ENCODE measurements at regions not wholly inside any gene's neighbourhood (a gene's known extent, or its start where the extent isn't known, plus 50 kb on each side); places are given as distances from the start of the nearest gene placed in this dataset.
"Not testable (repeated sequence)": the region's sequence is repeated elsewhere in the genome, so short reads cannot be mapped to it uniquely, and the experiment has no call there.

DNA sequence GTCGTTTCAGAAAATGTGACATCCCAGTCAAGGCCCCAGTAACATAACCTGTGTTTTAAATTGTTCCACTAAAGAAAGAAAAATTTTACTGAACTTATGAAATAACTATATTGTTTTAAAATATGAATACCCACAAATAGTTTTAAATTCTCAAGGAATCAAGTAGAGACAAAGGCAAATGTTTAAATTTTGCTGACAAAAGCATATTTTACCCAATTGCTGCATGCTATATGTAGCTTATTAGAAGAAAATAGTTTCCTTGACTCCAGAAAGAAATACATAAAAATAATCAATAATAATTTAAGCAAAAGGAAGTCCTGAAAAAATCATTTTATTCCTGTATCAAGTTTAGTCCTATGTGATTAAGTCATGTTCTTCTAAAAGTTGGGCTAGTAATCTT is 481.3 kb upstream of the ADGRL3 start:
- in situ Hi-C loops (cut with HindIII; ENCODE audit: low sequenced_read_pairs): no loop called here

DNA sequence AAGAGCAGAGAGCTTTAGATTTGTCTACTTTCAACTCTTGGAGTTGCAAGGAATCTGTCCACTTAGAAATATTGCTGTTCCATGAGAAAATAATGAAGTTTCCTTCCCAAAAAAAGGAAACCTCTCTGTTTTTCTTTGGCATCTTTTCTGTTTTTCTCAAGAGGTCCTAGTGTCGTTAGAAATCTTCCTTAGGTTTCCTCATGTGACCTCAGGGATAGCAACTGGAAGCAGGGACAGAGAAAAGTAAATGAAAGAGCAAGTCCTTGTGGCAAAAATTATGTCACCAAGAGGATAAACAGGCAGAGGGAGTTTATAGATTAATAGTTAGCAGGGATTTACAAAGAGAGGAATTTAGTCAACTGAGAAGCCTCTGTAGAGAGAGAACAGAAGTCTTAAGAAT is 478.4 kb upstream of the ADGRL3 start:
- in situ Hi-C loops (cut with HindIII; ENCODE audit: low sequenced_read_pairs): no loop called here

DNA sequence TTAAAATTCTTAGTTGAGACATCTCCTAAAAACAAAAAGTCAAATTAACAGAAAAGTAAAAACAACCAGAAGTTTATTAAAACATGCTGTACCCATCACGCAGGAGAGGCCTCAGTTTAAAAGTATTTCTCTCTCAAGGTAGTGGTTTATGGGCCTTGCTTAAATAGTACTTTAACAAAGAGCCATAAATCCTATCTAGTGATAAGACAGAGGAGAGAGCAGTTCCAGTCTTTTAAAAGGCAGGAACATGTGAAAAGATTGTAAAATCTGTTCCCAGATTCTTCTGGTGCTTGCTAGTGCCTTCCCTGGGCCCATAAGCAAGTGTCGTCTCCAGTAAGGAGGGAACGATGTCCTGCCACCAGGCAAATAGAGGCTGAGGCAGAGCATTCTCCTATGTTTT is 476.3 kb upstream of the ADGRL3 start:
- in situ Hi-C loops (cut with HindIII; ENCODE audit: low sequenced_read_pairs): no loop called here

DNA sequence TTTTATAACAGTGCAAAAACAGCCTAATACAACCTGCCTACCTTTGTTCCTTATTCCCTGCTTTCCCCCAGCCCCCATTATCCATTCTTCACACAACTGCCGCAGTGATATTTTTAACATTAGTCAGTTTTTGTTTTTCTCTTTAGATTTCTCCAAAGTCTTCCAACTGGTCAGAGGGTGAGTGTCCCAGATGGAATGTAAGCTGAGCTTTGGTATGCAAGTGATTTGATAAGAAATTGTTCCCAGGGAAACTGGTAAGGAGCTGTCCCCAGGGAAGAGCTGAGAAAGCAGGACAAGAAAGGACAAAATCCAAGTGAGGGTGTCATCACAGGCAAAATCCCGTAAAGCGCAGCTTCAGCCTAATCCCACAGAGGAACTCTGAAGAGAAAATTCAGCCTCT is 475.5 kb upstream of the ADGRL3 start:
- in situ Hi-C loops (cut with HindIII; ENCODE audit: low sequenced_read_pairs): no loop called here

DNA sequence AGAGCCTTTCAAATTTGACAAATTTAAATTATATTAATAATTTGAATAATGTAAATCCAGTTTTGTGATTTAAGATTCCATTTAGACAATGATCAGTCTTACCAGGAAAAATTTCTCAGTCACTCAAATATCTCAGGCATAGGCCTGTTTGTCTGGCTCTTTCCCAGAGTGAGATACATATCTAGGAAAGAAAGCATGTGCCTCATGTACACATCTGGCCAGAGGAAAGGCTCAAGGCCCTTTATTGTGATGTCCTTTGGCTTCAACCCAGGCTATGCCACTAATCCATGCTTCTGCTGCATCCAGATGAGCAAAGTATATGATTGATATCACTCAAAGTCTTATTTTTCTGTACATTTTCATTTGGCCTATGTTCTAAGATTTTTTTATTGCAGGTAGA is 473.3 kb upstream of the ADGRL3 start:
- in situ Hi-C loops (cut with HindIII; ENCODE audit: low sequenced_read_pairs): no loop called here

DNA sequence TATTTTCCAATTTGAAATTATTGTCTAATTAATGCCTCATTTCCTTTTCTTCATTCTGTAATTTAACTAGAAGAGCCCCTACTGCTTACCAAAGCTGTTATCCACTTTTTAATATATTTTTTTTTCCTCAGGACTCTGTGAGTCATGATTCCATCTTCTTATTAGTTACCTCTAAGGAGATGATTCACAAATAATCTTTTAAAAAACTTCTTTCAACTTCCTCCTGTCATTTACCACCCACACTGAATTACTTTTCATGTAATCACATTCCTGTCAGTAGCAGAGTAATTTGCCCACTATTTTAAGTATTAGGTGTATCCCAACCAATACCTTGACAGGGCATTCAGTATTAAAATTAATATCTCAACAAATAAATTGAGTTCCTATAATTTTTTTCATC is 470.9 kb upstream of the ADGRL3 start:
- in situ Hi-C loops (cut with HindIII; ENCODE audit: low sequenced_read_pairs): no loop called here

DNA sequence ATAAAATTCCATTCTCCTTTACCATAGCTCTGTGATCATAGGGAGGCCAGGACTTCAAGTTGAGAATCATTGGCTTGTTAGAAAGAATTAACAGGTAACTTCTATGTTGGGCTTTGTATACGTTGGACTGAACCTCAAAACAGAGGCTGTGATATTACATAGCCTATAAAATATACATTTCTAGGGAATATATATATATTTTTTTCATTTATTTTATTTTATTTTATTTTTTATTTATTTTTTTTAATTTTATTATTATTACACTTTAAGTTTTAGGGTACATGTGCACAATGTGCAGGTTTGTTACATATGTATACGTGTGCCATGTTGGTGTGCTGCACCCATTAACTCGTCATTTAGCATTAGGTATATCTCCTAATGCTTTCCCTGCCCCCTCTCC is 470.4 kb upstream of the ADGRL3 start:
- in situ Hi-C loops (cut with HindIII; ENCODE audit: low sequenced_read_pairs): not testable (repeated sequence)

DNA sequence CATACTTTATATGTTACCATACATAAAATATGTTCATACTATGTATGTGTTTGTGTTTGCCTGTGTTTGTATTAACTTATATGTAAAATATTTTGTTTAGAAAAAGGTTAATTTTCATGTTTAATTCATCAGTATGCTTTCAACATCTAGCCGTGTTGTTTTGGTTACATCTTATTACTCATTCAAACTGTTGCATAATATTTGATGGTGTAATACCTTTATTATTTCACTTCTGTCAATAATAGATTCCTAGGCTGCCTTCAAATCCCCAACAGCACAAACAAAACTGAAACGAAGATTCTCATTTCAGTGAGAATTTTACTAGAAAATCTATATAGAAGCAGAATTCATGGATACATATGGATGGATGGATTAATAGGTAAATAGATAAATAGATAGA is 462.3 kb upstream of the ADGRL3 start:
- in situ Hi-C loops (cut with HindIII; ENCODE audit: low sequenced_read_pairs): no loop called here

DNA sequence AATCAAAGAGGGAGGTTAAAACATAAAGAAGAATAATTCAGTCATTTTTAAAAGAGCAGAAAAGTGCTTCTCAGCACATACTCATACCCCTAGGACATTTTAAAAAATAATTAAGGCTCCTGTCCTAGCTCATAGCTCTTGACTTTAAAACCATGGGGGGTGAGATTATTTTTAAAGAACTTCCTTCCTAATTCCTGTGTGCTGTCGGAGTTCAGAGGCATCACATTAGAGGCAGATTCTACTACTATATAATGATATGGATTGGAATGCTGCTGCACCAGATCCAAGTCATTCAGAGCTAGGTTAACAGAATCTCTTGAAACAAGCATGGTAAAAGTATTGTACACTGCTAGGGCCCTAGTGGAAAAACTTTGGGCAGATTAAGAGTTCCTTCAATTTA is 456.5 kb upstream of the ADGRL3 start:
- in situ Hi-C loops (cut with HindIII; ENCODE audit: low sequenced_read_pairs): no loop called here

DNA sequence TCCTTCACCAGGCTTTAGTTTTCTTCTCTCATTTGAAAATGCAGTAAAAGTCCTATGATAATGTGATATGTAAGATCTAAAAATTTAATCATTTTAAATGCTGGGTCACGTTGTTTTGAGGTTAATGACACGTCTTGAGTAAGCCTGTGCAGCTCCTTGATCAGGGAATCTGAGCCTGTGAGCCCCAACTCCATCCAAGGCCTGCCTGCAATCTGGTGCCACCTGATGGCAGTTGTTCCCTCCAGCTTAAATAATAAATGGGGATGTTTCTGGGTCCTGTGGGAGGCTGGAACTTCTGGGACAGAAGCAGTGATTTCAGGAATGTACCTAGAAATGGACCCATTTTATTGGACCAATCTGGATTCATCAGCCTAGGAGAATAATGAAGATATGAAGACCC is 455.4 kb upstream of the ADGRL3 start:
- in situ Hi-C loops (cut with HindIII; ENCODE audit: low sequenced_read_pairs): no loop called here

DNA sequence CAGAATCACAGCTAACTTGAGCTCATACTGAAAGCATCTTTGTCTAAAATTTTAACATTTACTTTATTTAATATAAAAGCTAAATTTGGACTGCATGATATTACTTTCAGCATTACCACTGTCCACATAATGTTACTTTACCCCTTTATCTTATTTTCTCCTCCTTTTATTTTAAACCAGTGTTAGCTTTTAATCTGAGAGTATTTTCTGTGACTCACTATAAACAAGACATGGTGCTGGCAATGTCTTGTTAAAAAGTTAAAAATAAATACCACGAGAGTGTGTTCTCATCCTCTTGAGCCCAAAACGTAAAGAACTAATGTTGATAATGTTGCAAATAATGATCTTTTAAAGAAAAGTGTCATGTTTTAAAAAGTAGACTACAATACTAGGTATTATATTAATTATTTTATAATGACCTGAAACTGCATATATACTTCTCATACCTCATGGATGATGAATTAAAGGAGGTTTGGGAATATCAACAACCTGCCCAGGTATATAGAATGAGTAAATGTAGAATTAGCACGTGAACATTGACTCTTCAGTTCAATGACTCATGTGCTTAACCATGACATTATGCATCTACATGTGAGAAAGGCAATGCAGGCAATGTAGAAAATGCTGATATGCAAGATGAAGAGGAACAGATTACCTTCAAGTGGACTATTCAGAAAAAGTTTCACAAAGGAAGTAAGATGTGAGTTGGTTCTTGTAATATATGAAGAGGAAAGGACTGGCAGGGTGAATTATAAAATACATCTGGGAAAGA is 454.1 kb upstream of the ADGRL3 start:
- in situ Hi-C loops (cut with HindIII; ENCODE audit: low sequenced_read_pairs): no loop called here

DNA sequence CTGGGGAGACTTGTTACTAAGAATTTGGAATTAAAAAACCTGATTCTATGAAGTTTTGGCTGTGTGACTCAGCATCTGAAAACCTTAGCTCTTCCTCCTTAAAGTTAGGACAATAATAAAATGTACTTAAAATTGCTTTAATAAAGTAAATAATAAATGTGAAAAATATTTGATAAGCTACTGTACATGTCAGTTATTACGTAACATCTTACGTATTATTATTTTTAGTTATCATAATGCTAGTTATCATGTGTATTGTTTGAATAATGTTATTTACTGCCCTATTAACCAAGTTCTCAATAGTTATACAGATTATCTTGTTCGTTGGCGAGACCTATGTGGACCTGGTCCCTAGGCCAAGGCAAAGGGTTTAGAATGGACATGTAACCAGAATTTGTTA is 449.2 kb upstream of the ADGRL3 start:
- in situ Hi-C loops (cut with HindIII; ENCODE audit: low sequenced_read_pairs): no loop called here

DNA sequence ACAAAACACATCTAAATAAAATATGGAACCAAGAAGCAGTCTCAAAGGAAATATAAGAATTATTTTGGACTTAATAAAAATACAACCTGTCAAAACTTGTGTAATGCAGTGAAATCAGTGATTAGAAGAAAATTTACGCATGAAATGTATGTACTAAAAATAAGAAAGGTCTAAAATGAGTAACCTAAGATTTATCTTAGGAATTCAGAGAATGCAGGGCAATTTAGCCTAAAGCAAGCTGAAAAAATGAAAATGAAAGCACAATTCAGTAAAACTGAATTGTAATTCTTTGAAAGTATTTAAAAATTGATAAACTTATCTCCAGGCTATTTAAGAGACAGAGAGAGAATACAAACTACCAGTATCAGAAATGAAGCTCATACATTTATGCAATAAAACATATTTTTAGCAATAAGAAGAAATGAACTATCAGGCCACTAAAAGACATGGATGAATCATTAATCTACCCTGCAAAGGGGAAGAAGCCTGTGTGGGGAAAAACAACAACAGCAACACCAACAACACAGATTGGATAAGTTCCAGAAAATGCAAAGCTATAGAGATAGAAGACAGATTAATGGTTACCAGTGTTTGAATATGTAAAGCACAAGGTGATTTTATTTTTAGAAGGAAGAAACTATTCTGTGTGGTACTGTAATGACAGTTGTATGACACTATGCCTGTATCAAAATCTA is 442.0 kb upstream of the ADGRL3 start:
- in situ Hi-C loops (cut with HindIII; ENCODE audit: low sequenced_read_pairs): no loop called here

DNA sequence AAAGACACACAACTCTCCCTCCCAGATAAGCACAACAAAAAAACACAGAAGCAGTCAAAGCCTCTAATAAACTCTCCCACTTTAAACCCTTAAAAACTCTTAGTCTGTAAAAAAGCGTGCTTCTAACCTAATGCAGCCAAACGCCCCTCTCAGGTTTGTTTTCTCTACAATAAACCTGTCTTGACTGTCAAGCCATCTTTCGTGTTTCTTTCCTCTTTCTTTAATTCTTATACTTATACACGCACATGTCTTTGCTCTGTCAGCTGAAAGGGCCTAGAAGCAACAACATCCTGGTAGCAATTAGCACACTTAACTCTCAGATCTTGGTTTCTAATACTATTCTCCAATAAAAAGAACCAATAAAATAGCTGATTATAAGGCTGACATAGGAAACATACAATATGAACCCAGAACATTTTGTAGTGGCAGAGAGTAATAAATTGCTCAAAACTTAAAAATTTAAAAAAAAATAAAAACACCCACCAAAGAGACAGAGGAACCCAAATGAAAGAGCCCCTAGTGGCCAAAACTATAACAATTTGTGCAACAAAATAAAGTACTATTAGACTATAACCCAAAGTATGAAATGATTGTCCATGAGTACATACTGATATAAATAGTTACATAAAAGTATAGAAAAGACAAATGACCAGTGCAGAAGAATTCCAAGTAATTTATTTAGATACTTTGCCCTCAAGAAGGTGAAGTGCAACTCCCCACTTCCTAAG is 440.4 kb upstream of the ADGRL3 start:
- in situ Hi-C loops (cut with HindIII; ENCODE audit: low sequenced_read_pairs): no loop called here

DNA sequence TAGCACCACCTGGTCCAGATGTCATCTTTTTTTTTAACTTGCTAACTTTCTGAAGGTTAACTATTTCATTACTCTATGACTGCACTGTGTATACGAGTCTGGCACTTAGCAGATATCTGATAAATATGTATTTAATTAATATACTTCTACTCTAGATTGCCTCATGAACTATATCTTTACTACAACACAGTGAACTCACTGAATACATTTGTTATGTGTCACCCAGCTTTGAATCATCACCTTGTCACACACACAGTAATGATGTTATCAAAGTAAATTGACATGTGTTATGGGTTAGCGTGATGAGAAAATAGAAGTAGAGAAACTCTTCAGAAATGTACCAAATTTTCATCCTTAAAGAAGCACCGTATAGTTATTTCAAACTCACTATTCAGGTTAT is 419.3 kb upstream of the ADGRL3 start:
- in situ Hi-C loops (cut with HindIII; ENCODE audit: low sequenced_read_pairs): no loop called here

DNA sequence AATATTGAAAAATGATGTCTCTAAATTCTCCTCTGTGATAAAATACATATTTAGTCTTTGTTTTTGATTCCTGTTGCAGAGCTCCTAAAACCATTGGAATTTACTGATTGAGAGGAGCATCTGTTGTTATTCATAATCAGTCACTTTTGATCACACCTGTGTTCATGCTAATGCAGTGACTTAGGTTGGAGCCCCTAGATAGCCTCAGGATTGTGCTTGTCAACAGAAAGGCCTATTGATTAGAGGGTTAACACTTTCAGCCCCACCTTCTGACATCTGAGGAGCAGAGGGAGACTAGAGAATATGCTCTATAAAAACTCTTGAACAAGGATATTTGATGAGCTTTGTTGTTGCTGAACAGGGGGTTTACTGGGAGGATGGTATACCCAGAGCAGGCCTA is 409.5 kb upstream of the ADGRL3 start:
- in situ Hi-C loops (cut with HindIII; ENCODE audit: low sequenced_read_pairs): no loop called here

DNA sequence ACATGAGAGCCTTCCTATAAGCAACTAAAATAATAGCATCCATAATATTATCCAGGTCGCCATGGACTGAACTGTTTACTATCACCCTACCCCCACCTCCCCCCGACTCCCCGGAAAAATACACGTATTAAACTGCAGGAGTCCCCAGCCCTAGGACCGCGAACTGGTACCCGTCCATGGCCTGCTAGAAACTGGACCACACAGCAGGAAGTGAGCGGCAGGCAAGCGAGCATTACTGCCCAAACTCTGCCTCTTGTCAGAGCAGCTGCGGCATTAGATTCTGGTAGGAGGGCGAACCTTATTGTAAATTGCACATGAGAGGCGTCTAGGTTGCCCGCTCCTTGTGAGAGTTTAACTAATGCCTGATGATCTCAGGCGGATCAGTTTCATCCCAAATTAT is 405.8 kb upstream of the ADGRL3 start:
- in situ Hi-C loops (cut with HindIII; ENCODE audit: low sequenced_read_pairs): no loop called here

DNA sequence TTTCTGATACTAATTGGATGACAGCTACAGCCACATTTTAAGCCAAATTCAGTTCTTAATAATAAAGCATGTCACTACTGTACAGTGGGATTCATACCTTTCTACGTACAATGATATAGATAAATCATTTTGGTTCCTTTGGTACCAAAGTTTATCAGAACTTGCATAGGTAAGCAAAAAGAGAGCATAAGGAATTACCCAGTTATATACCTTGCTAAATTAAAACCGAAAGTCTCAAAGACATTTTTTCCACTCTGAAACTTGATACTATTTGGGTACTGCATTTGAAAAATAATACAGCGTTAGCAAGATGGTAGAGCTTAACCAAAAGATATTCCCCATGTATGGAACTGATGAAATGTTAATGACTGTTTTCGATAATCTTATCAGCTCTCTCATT is 400.9 kb upstream of the ADGRL3 start:
- in situ Hi-C loops (cut with HindIII; ENCODE audit: low sequenced_read_pairs): no loop called here

DNA sequence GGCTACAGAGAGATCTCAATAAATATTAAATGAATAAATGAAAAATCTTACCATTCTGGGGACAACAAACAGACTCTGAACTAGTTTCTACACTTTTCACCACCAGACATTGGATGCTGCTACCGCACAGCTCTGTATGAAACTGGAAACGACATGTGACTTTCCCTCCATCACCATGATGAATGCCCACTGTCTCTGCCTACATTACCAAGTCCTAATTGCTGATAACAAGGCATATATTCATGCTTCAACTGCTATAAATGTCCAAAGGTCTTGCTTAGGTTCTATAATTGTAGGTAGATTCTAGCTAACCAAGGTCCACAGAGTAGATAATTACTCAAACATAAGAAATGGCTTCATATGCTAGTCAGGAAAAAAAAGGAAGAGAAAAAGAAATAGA is 399.4 kb upstream of the ADGRL3 start:
- in situ Hi-C loops (cut with HindIII; ENCODE audit: low sequenced_read_pairs): no loop called here

DNA sequence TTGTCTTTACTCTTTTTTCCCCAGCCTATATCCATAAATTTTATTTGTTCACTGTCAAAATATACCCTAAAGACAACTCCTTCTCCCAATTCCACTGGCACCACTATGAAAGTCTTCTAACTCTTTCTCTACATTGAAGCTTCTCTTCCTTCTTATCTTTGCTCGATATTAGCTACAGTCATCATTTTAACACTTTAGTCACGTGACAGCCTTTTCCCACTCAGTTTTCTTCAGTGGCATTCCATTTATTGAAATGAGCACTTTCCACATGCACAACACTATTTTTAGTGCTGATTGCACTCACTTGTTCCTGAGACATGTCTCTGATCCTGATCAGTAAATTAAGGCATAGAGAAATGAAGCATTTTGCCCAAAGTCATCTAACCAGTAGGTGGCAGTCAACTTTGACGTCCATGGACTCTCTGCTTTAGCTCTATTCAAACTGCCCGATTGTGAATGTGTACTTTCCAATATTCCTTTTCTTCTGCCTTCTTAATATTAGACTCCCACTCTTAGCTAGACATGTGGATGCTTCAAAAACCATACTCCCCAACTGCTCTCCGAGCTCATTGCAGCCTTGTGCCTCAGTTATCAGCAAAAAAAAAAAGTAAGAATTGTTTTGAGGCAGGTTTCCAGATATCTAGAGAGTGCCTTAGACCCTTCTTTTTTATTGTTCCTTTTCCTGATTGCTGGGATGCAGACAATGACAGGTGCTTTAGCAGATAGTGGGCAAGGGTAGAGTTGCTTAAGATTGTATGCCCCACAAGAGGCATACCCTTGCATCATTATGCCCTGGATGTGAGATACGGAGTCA is 394.4 kb upstream of the ADGRL3 start:
- in situ Hi-C loops (cut with HindIII; ENCODE audit: low sequenced_read_pairs): no loop called here
